HG03442 (cell line): ENCODE measurements at regions not wholly inside any gene's neighbourhood (a gene's known extent, or its start where the extent isn't known, plus 50 kb on each side); places are given as distances from the start of the nearest gene placed in this dataset.

ENCODE experiments used
- ATAC-seq: cut with Tn5 transposase; IDR thresholded peaks from one replicate; pipeline ENCODE4 v1.9.1; 2021; ENCODE audit warnings: mild to moderate bottlenecking, moderate library complexity; ENCODE audit not compliant: unreplicated experiment

- no peak for ATAC-seq
These were observed 173.3 kb upstream of the GOLIM4 start for GRCh38 chr3:168269001-168269400.

- no peak for ATAC-seq
These were observed 171.5 kb upstream of the GOLIM4 start for GRCh38 chr3:168267179-168267578.

DNA sequence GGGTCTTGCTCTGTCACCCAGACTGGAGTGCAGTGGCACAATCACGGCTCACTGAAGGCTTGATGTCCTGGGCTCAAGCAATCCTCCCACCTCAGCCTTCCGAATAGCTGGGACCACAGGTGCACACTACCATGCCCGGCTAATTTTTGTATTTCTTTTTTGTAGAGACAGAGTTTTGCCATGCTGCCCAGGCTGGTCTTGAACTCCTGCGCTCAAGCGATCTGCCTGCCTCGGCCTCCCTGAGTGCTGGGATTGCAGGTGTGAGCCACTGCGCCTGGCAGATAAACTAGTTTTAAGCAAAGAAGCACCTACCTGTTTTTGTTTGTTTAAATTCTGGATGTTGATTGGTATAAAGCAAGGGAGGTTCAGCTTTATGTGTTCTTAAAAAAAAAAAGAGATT lies 170.6 kb upstream of the GOLIM4 start:
- no peak for ATAC-seq

DNA sequence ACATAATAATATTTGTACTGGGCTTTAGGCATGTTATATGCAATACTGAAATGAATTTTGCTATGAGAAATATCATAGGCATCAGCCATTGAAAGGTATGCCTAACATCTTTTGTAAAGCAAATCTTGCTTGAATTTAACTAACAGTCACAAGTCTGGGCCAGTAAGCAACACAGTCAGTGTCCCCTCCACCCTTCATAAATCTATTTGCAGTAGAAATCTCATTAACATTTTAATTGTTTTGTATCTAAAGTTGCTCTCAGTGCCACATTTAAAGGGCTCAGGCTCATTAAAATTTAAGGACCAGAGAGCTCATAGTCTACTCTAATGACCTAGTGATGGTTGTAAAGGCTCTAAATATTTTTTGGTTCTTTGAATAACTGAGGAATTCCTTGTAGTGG lies 167.2 kb upstream of the GOLIM4 start:
- ATAC-seq = no peak

GRCh38 chr3:168260859-168261258 lies 165.1 kb upstream of the GOLIM4 start:
- no peak for ATAC-seq

- peak; percentile 45 for ATAC-seq
These were observed 155.6 kb upstream of the GOLIM4 start for GRCh38 chr3:168251371-168251770.

DNA sequence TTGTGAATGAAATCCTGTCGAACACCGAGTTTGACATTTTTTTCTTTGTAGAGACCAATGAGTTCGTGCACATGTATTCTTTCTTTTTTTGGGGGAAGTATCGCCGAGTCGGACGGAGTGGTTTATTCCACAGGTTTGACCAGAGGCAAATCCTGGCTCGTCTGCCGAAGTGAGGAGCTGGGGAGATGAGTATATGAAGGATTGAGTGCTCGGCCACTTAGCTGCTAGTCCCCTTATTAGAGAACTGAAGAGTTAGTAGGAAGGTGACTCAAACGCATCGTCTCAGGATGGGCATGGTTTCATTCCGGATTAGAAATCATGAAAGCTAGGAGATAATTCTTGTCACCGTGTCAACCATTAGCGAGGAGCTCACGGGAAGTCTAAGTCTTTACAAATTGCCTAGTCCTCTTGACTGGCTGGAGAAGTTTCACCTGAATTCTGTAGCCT lies 154.7 kb upstream of the GOLIM4 start:
- ATAC-seq = peak; percentile 16

DNA sequence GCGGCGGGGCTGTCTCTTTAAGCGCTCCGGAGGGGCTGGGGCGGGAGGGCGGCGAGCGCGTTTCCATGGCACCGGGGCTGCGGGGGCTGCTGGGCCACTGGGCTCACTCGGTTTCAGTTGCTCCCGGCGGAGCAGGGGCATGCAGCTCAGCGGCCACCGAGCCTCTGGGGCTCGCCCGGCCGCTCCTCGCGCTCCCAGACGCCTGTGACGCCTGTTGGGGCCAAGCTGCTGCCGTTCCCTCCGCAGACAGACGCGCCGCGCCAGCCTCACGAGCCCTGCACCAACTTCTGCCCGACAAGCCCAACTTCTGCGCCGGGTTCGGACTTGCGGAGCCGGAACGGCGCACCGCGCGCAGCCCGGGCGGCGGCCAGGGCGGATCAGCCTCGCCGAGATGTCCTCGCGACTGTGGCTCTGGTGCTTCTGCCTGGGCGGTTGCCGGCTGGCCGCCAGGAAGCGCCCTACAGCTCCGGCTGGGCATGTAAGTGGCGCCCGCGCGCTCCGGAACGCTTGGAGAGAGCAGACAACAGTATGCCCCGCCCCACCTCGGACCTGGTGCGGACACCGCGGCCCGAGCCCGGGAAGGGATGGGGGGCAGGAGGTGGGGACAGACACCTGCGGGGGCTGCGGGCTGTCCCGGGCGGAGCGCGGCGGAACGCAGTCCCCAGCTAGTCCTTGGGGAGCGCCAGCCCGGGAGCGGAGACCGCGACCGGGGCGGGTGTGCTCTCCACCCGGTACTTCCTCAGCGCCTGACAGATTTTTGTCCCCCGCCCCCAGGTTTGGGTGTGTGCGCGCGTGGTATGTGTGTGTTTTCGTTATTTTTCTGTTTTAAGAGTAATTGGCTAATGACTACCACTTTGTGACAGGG lies 154.1 kb upstream of the GOLIM4 start:
- peak; percentile 69 for ATAC-seq

- no peak for ATAC-seq
These were observed 153.5 kb upstream of the GOLIM4 start for GRCh38 chr3:168249205-168249549.

GRCh38 chr3:168248383-168249204 lies 152.9 kb upstream of the GOLIM4 start:
- ATAC-seq = no peak

DNA sequence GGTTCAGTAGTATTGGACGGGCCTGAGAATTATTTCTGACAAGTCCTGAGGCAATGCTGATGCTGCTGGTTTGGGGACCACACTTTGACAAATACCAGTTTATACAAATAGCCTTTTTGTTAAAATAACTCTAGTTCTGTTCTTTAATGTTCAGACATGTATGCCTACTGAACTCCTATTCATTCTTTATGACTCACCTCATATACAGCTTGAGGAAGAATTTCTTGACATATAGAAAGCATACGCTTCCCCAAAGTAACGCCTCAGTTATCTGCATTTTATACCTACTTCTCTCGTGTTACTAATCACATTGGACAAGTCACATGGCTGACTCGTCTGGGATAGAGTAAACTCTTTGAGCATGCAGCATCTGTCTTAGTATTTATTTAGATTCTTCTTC lies 145.4 kb upstream of the GOLIM4 start:
- no peak for ATAC-seq

GRCh38 chr3:168239287-168239686 lies 143.6 kb upstream of the GOLIM4 start:
- no peak for ATAC-seq

DNA sequence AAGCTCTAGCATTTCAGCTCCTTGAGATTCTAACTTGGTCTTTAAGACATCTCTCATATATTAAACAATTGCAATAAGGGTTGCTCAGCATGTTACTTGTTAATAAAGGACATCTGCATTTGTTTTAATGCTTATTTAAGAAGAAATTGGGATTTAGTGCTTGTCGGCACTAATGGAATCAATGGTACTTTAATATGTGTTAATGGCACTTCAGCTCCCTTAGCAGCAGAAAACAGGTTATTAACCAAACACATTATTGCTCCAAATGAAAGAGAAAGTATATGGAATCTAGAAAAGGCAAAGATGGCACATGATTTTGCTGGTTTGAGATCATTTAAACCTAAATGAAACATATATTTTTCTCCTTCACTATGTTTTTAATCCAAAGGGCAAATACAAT lies 137.3 kb upstream of the GOLIM4 start:
- ATAC-seq = no peak

GRCh38 chr3:168223085-168223484 lies 127.4 kb upstream of the GOLIM4 start:
- no peak for ATAC-seq

DNA sequence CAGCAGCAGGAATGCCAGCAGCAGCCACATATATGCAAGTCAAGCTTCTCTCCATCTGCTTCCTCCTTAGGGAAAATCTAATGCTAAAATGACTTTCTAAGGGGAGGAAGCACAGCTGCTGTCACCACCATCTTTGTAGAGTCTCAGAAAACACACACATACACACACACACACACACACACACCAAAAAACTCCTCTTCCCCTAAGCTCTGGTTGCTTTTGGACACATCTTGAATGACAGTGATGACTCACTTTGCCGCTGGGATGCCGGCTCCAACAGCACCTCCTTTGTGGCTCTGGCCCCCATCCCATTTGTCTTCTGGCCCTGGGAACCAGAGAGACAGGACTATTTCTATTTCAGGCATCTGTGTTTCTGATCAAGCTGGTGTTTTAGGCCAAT lies 124.8 kb upstream of the GOLIM4 start:
- no peak for ATAC-seq

GRCh38 chr3:168219530-168219929 lies 123.8 kb upstream of the GOLIM4 start:
- no peak for ATAC-seq

GRCh38 chr3:168218600-168218999 lies 122.9 kb upstream of the GOLIM4 start:
- ATAC-seq = no peak

DNA sequence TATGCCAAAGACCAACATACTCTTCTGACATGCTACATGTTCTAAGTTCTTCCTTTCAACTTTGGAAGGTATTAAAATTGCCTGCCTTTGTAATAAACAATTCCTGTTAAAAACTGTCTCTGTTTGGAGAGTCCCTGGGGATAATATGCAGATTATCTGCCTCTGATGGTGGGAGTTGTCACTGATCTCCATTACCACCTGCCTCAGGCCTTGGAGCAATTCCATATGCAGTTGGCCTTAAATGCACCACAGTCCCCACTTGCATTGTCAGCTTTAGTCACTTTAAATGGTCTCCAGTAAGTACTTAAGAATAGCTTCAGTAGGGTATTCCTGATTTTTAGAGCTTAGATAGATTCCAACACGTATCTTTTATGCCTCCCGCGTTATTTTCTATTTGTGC lies 121.1 kb upstream of the GOLIM4 start:
- no peak for ATAC-seq

- ATAC-seq = peak; percentile 90
These were observed 118.2 kb upstream of the GOLIM4 start for GRCh38 chr3:168213920-168214319.

- ATAC-seq = no peak
These were observed 117.1 kb upstream of the GOLIM4 start for GRCh38 chr3:168212664-168213285.

DNA sequence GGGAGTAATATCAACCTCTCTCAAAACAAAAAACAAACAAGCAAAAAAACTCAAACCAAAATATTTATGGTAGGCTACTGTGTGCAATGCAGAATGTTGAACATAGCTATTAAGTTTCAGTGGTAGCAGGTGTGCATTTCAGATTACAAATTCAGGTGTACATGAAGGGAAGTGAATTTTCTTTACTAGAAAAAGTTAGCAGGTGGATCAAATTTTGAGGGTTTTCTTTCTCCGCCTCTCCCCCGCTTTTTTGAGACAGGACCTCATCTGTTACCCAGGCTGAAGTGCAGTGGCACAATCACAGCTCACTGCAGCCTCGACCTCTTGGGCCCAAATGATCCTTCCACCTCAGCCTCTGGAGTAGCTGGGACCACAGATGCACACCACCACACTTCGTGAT lies 109.7 kb upstream of the GOLIM4 start:
- ATAC-seq = no peak

DNA sequence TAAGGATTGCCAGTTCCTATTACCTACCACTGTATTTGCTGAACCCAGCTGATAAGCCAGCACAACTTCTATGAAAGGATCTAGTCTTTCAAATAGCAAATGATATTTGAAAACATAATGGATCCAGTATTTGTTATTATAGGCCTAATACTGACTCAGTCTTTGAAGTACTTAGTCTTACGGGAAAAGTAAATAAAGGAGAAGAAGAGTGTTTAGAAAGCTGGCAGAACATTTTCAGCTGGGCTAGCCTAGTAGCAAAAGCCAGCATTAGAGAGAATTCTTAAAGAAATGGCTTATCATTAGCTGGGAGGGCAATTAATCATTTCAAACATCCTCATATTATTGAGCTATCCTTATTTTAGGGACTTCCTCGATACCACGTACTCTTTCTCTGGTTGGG lies 101.4 kb upstream of the GOLIM4 start:
- ATAC-seq = no peak
